Activated CD8-positive, alpha-beta T cell treated with anti-CD3 and anti-CD28 coated beads for 36 hours (primary cell): ENCODE measurements at regions not wholly inside any gene's neighbourhood (a gene's known extent, or its start where the extent isn't known, plus 50 kb on each side); places are given as distances from the start of the nearest gene placed in this dataset.
"Not testable (repeated sequence)": the region's sequence is repeated elsewhere in the genome, so short reads cannot be mapped to it uniquely, and the experiment has no call there.

Experiments
- ATAC-seq: fragments of 200-7000 bp; cut with Tn5 transposase; one replicate; pipeline ENCODE4 v1.10.0; 2021; ENCODE audit warnings: mild to moderate bottlenecking, moderate library complexity
- CTCF ChIA-PET: fragments of 350-600 bp; sonication (Branson Sonifier 250); formaldehyde crosslinking; loops from one replicate; lab custom pipeline; 2021; ENCODE audit warnings: antibody characterized with exemption; lab: Charles Lee
- POLR2A ChIA-PET: fragments of 350-600 bp; sonication (Branson Sonifier 250); formaldehyde crosslinking; loops from one replicate; lab custom pipeline; 2021; ENCODE audit warnings: antibody characterized with exemption; lab: Charles Lee
- DNase-seq: peaks from one replicate; pipeline ENCODE4 v3.0.0-alpha.2; 2020
- H3K27ac Mint-ChIP-seq: one replicate; pipeline ENCODE4 v1.8.0; 2021; ENCODE audit warnings: mild to moderate bottlenecking, mixed read lengths
- H3K27me3 Mint-ChIP-seq: one replicate; pipeline ENCODE4 v1.8.0; 2021; ENCODE audit warnings: mixed read lengths
- H3K36me3 Mint-ChIP-seq: one replicate; pipeline ENCODE4 v1.8.0; 2021; ENCODE audit warnings: low read depth, mixed read lengths
- H3K4me1 Mint-ChIP-seq: one replicate; pipeline ENCODE4 v1.8.0; 2021; ENCODE audit warnings: low read depth, mixed read lengths
- H3K4me3 Mint-ChIP-seq: one replicate; pipeline ENCODE4 v1.8.0; 2021; ENCODE audit warnings: mild to moderate bottlenecking, moderate library complexity, mixed read lengths
- H3K9me3 Mint-ChIP-seq: one replicate; pipeline ENCODE4 v1.8.0; 2021; ENCODE audit warnings: mixed read lengths
- intact Hi-C: fragments of 100-400 bp; cut with micrococcal nuclease; formaldehyde crosslinking; loops from one replicate; pipeline ENCODE4 v1.10.0; 2022
- TF ChIP-seq, protein P1 (sequence below): fragments of 200-600 bp; IDR thresholded peaks from one replicate; pipeline ENCODE4 v1.8.0; 2022; ENCODE audit warnings: antibody characterized with exemption, mild to moderate bottlenecking

DNA sequence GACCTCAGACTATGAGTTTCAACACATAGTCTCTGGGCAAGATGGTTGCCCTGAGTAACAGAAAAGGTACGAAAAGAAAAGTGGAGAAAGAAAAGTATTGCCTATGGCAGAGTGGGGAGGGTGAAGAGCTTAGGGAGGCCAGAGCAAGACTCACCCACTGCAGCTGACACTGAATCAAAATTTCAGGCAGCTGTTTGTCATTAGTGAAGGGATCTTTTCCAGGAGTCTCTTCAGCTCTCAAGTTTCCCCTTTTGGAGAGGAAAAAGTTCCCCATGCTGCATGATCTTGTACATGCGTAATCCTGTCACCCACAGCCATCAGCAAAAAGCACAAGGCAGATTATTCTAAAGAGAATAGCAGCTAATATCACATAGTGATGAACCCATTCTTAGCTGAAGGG, 616.9 kb upstream of the GBE1 start:
- ATAC-seq (no peak), DNase-seq (no peak)
- TF ChIP-seq, protein P1, sequence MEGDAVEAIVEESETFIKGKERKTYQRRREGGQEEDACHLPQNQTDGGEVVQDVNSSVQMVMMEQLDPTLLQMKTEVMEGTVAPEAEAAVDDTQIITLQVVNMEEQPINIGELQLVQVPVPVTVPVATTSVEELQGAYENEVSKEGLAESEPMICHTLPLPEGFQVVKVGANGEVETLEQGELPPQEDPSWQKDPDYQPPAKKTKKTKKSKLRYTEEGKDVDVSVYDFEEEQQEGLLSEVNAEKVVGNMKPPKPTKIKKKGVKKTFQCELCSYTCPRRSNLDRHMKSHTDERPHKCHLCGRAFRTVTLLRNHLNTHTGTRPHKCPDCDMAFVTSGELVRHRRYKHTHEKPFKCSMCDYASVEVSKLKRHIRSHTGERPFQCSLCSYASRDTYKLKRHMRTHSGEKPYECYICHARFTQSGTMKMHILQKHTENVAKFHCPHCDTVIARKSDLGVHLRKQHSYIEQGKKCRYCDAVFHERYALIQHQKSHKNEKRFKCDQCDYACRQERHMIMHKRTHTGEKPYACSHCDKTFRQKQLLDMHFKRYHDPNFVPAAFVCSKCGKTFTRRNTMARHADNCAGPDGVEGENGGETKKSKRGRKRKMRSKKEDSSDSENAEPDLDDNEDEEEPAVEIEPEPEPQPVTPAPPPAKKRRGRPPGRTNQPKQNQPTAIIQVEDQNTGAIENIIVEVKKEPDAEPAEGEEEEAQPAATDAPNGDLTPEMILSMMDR: no peak
- H3K4me3 Mint-ChIP-seq: no peak overlapping the region
- H3K27ac Mint-ChIP-seq: no peak overlapping the region
- ChIA-PET CTCF (no interaction called here), POLR2A (no interaction called here)
- no peaks in the 10 kb centered on the region for H3K36me3 Mint-ChIP-seq
- H3K27me3 Mint-ChIP-seq: no peaks in the 10 kb centered on the region
- intact Hi-C loops: no loop called here
- peaks cover 13% of the 10 kb centered on the region for H3K9me3 Mint-ChIP-seq
- H3K4me1 Mint-ChIP-seq: no peaks in the 10 kb centered on the region

DNA sequence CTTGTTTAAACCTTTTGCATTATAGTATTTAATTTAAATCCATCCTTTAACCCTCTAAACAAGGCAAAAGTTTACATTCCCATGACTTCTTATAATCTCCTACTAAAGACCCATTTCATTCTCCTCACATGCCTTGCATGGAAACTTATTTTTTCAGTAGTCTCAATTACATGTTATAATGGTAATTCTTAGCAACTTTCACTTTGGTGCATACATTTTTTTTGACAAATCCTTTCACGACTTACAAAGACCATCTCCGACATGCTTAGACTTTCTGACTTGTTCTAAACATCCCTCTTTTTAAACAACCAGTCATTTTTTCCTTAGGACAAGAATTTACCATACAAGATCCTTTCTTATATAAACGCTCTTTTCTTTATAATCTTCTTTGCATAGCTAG, 615.4 kb upstream of the GBE1 start:
- no peak for DNase-seq
- POLR2A ChIA-PET: no interaction called here
- Mint-ChIP-seq H3K27ac (no peak overlapping the region), H3K27me3 (no peaks in the 10 kb centered on the region), H3K9me3 (peaks cover 12% of the 10 kb centered on the region), H3K4me1 (no peaks in the 10 kb centered on the region), H3K36me3 (no peaks in the 10 kb centered on the region), H3K4me3 (no peak overlapping the region)
- no peak for ATAC-seq
- TF ChIP-seq, protein P1: no peak
- CTCF ChIA-PET: no interaction called here
- intact Hi-C loops: no loop called here

DNA sequence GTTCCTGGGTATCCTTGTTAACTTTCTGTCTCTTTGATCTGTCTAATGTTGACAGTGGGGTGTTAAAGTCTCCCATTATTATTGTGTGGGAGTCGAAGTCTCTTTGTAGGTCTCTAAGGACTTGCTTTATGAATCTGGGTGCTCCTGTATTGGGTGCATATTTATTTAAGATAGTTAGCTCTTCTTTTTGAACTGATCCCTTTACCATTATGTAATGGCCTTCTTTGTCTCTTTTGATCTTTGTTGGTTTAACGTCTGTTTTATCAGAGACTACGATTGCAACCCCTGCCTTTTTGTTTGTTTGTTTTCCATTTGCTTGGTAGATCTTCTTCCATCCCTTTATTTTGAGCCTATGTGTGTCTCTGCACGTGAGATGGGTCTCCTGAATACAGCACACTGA, 612.4 kb upstream of the GBE1 start:
- ATAC-seq, POLR2A ChIA-PET, H3K4me3 Mint-ChIP-seq, CTCF ChIA-PET, H3K4me1 Mint-ChIP-seq, H3K27me3 Mint-ChIP-seq, H3K27ac Mint-ChIP-seq, intact Hi-C loops, DNase-seq, H3K36me3 Mint-ChIP-seq: not testable (repeated sequence)
- peaks cover 14% of the 10 kb centered on the region for H3K9me3 Mint-ChIP-seq

DNA sequence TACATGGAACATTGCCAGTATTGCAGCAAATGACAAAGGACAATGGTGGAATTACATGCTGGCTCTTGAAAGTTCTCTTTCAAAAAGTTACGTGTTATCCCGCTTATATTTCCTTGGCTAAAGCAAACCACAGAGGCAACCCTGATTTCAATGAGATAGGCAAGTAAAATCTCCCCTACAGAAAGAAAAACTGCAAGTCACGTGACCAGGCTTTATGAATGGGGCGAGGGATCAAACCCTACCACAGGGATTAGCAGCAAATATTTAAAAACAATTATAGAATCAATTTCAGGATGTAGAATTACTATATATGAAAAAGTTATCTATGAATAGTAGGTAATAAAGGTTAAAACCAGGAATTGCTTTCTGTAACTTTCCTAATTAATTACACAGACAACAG, 603.4 kb upstream of the GBE1 start:
- H3K4me3 Mint-ChIP-seq: no peak overlapping the region
- TF ChIP-seq, protein P1: no peak
- ChIA-PET POLR2A (no interaction called here), CTCF (no interaction called here)
- intact Hi-C loops: no loop called here
- H3K27ac Mint-ChIP-seq: no peak overlapping the region
- no peak for DNase-seq
- H3K4me1 Mint-ChIP-seq: no peaks in the 10 kb centered on the region
- no peaks in the 10 kb centered on the region for H3K36me3 Mint-ChIP-seq
- ATAC-seq: no peak
- H3K9me3 Mint-ChIP-seq: no peaks in the 10 kb centered on the region
- no peaks in the 10 kb centered on the region for H3K27me3 Mint-ChIP-seq

DNA sequence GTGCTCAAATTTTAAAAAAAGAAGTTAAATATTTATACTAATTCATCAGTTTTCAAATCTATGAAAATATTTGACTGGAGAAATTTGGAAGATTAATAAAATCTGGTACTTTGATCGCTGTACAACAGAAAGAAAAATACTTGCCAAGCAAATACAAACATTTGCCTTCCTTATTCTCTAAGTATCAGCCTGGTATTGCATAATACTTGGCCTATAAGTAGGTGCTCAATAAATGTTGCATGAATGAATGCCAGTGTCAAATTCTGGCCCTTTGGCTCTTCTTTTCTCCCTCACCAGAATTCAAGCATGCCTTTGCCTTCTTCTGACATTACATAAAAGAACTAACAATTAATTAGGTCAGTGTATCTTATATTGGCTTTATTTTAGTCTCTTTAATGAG, 601.7 kb upstream of the GBE1 start:
- ChIA-PET POLR2A (no interaction called here), CTCF (no interaction called here)
- H3K9me3 Mint-ChIP-seq: no peaks in the 10 kb centered on the region
- H3K4me3 Mint-ChIP-seq: no peak overlapping the region
- DNase-seq (no peak), ATAC-seq (no peak)
- H3K27ac Mint-ChIP-seq: no peak overlapping the region
- H3K36me3 Mint-ChIP-seq: no peaks in the 10 kb centered on the region
- no peaks in the 10 kb centered on the region for H3K27me3 Mint-ChIP-seq
- H3K4me1 Mint-ChIP-seq: no peaks in the 10 kb centered on the region
- TF ChIP-seq, protein P1: no peak
- intact Hi-C loops: no loop called here

DNA sequence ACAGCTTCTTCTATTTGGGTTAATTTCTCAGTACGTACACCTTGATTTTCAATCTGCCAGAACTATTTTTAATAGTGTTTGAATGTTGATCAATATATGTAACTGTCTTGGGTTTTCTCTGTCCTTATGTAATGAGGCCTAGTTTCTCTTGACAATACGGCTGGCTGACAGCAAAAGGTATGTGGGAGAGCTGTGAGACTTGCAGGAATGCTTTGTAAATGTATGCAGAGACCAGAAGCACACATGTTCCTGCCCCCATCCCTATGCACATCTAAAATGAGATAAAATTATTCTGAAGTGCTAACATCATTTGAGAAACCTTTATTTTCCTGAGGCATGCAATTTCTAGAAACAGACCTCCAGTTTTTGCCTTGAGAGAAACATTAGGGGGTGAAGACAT, 593.8 kb upstream of the GBE1 start:
- TF ChIP-seq, protein P1: no peak
- Mint-ChIP-seq H3K4me3 (no peak overlapping the region), H3K27me3 (no peaks in the 10 kb centered on the region), H3K9me3 (peaks cover 3% of the 10 kb centered on the region), H3K36me3 (no peaks in the 10 kb centered on the region), H3K27ac (no peak overlapping the region), H3K4me1 (no peaks in the 10 kb centered on the region)
- ATAC-seq: no peak
- intact Hi-C loops: no loop called here
- ChIA-PET CTCF (no interaction called here), POLR2A (no interaction called here)
- no peak for DNase-seq
